CD4-positive, alpha-beta memory T cell (primary cell): ENCODE measurements at regions not wholly inside any gene's neighbourhood (a gene's known extent, or its start where the extent isn't known, plus 50 kb on each side); places are given as distances from the start of the nearest gene placed in this dataset.

Experiments used
- CTCF ChIA-PET: fragments of 350-600 bp; sonication (Branson Sonifier 250); formaldehyde crosslinking; loops from one replicate; lab custom pipeline; 2021; ENCODE audit warnings: inconsistent platforms; ENCODE audit not compliant: partially characterized antibody; lab: Charles Lee
- POLR2A ChIA-PET: fragments of 350-600 bp; sonication (Branson Sonifier 250); formaldehyde crosslinking; loops from one replicate; lab custom pipeline; 2021; ENCODE audit not compliant: partially characterized antibody; lab: Charles Lee
- DNase-seq, 5 donors: peaks; one replicate each; pipeline versions ENCODE4 v3.0.0 to v3.0.0-alpha.2; 2020 to 2022; ENCODE audit warnings: mixed read lengths in 1 of 5
- H3K27ac ChIP-seq: one replicate; pipeline ENCODE4 v1.7.0; 2013; ENCODE audit warnings: low read depth, low read length
- H3K27me3 ChIP-seq: 2 replicates; pipeline ENCODE4 v1.7.0; 2013; ENCODE audit warnings: mild to moderate bottlenecking, low read length, moderate library complexity; ENCODE audit not compliant: insufficient read depth
- H3K36me3 ChIP-seq: 2 replicates; pipeline ENCODE4 v1.7.0; 2013; ENCODE audit warnings: mild to moderate bottlenecking, low read length, moderate library complexity; ENCODE audit not compliant: insufficient read depth
- H3K4me1 ChIP-seq: 2 replicates; pipeline ENCODE4 v1.7.0; 2013; ENCODE audit warnings: mild to moderate bottlenecking, low read length, moderate library complexity; ENCODE audit not compliant: insufficient read depth
- H3K4me3 ChIP-seq, 2 donors: one replicate each; pipeline ENCODE4 v1.7.0; 2013; ENCODE audit warnings: low read length in 2 of 2, mild to moderate bottlenecking in 1 of 2
- H3K9me3 ChIP-seq, 2 donors: one replicate each; pipeline ENCODE4 v1.7.0; 2013; ENCODE audit warnings: low read length in 2 of 2, control low read depth in 1 of 2; ENCODE audit not compliant: control insufficient read depth in 1 of 2
- H3K27ac Mint-ChIP-seq, 7 donors: one replicate each; pipeline ENCODE4 v1.8.0; 2020 to 2021; ENCODE audit warnings: mixed read lengths in 7 of 7, mild to moderate bottlenecking in 6 of 7, inconsistent platforms in 3 of 7, moderate library complexity in 3 of 7
- H3K27me3 Mint-ChIP-seq, 2 donors: one replicate each; pipeline ENCODE4 v1.8.0; 2020 to 2021; ENCODE audit warnings: mixed read lengths in 2 of 2
- H3K36me3 Mint-ChIP-seq, 2 donors: one replicate each; pipeline ENCODE4 v1.8.0; 2020 to 2021; ENCODE audit warnings: mixed read lengths in 2 of 2, inconsistent platforms in 1 of 2, mild to moderate bottlenecking in 1 of 2
- H3K4me1 Mint-ChIP-seq, 4 donors: one replicate each; pipeline ENCODE4 v1.8.0; 2020 to 2021; ENCODE audit warnings: mixed read lengths in 4 of 4, mild to moderate bottlenecking in 1 of 4
- H3K4me3 Mint-ChIP-seq, 8 donors: one replicate each; pipeline ENCODE4 v1.8.0; 2020 to 2021; ENCODE audit warnings: mixed read lengths in 8 of 8, mild to moderate bottlenecking in 7 of 8, moderate library complexity in 6 of 8, inconsistent platforms in 3 of 8
- H3K9me3 Mint-ChIP-seq, 8 donors: one replicate each; pipeline ENCODE4 v1.8.0; 2020 to 2021; ENCODE audit warnings: mixed read lengths in 8 of 8, mild to moderate bottlenecking in 5 of 8, inconsistent platforms in 3 of 8, moderate library complexity in 1 of 8
- intact Hi-C: fragments of 100-400 bp; cut with micrococcal nuclease; formaldehyde crosslinking; loops from one replicate; pipeline ENCODE4 v1.15.1; 2023

- Mint-ChIP-seq H3K4me1 (no peaks in the 10 kb centered on the region), H3K27ac (no peak overlapping the region), H3K36me3 (no peaks in the 10 kb centered on the region), H3K4me3 (no peak overlapping the region), H3K27me3 (peaks cover 20 to 25% of the 10 kb centered on the region in 2 donors), H3K9me3 (peaks cover 0 to 2% (median 0%) of the 10 kb centered on the region in 8 donors)
- ChIA-PET CTCF (no interaction called here), POLR2A (no interaction called here)
- no peak overlapping the region for H3K4me3 ChIP-seq
- intact Hi-C loops: no loop called here
- H3K9me3 ChIP-seq: no peaks in the 10 kb centered on the region
- no peaks in the 10 kb centered on the region for H3K27me3 ChIP-seq
- H3K4me1 ChIP-seq: no peaks in the 10 kb centered on the region
- no peaks in the 10 kb centered on the region for H3K36me3 ChIP-seq
- no peak overlapping the region for H3K27ac ChIP-seq
- no peak for DNase-seq
Observed at GRCh38 chr1:63261736-63262458, 60.5 kb upstream of the FOXD3 start.

GRCh38 chr1:63262459-63262770 lies 60.0 kb upstream of the FOXD3 start:
- Histone ChIP-seq H3K4me3 (no peak overlapping the region), H3K27me3 (no peaks in the 10 kb centered on the region), H3K36me3 (no peaks in the 10 kb centered on the region), H3K4me1 (no peaks in the 10 kb centered on the region), H3K9me3 (no peaks in the 10 kb centered on the region), H3K27ac (no peak overlapping the region)
- peaks cover 19 to 22% of the 10 kb centered on the region in 2 donors for H3K27me3 Mint-ChIP-seq
- no peak overlapping the region for H3K4me3 Mint-ChIP-seq
- ChIA-PET CTCF (no interaction called here), POLR2A (no interaction called here)
- no peaks in the 10 kb centered on the region for H3K4me1 Mint-ChIP-seq
- no peak for DNase-seq
- intact Hi-C loops: no loop called here
- H3K9me3 Mint-ChIP-seq: peaks cover 0 to 2% (median 0%) of the 10 kb centered on the region in 8 donors
- no peak overlapping the region for H3K27ac Mint-ChIP-seq
- no peaks in the 10 kb centered on the region for H3K36me3 Mint-ChIP-seq

- no peak overlapping the region for H3K4me3 ChIP-seq
- no peak overlapping the region for H3K27ac Mint-ChIP-seq
- no peaks in the 10 kb centered on the region for H3K36me3 ChIP-seq
- H3K27me3 ChIP-seq: no peaks in the 10 kb centered on the region
- H3K36me3 Mint-ChIP-seq: no peaks in the 10 kb centered on the region
- no peak overlapping the region for H3K27ac ChIP-seq
- H3K9me3 Mint-ChIP-seq: peaks cover 0 to 2% (median 0%) of the 10 kb centered on the region in 8 donors
- H3K4me3 Mint-ChIP-seq: no peak overlapping the region
- DNase-seq: no peak
- no peaks in the 10 kb centered on the region for H3K4me1 Mint-ChIP-seq
- H3K27me3 Mint-ChIP-seq: peaks cover 17 to 21% of the 10 kb centered on the region in 2 donors
- ChIA-PET CTCF (no interaction called here), POLR2A (no interaction called here)
- no peaks in the 10 kb centered on the region for H3K4me1 ChIP-seq
- H3K9me3 ChIP-seq: no peaks in the 10 kb centered on the region
- intact Hi-C loops: no loop called here
Observed at GRCh38 chr1:63264161-63264560, 58.2 kb upstream of the FOXD3 start.

- Histone ChIP-seq H3K36me3 (no peaks in the 10 kb centered on the region), H3K9me3 (no peaks in the 10 kb centered on the region), H3K27ac (no peak overlapping the region), H3K4me1 (no peaks in the 10 kb centered on the region), H3K27me3 (no peaks in the 10 kb centered on the region), H3K4me3 (no peak overlapping the region)
- H3K4me3 Mint-ChIP-seq: no peak overlapping the region
- H3K36me3 Mint-ChIP-seq: no peaks in the 10 kb centered on the region
- intact Hi-C loops: no loop called here
- H3K27me3 Mint-ChIP-seq: peaks cover 11 to 16% of the 10 kb centered on the region in 2 donors
- no peaks in the 10 kb centered on the region for H3K4me1 Mint-ChIP-seq
- no peak for DNase-seq
- ChIA-PET CTCF (no interaction called here), POLR2A (no interaction called here)
- no peak overlapping the region for H3K27ac Mint-ChIP-seq
- no peaks in the 10 kb centered on the region for H3K9me3 Mint-ChIP-seq
Observed at GRCh38 chr1:63266857-63267256, 55.5 kb upstream of the FOXD3 start.

GRCh38 chr1:63268876-63269275 lies 53.5 kb upstream of the FOXD3 start:
- H3K4me1 Mint-ChIP-seq: no peaks in the 10 kb centered on the region
- Histone ChIP-seq H3K36me3 (no peaks in the 10 kb centered on the region), H3K27me3 (no peaks in the 10 kb centered on the region), H3K27ac (no peak overlapping the region), H3K4me1 (no peaks in the 10 kb centered on the region), H3K4me3 (no peak overlapping the region), H3K9me3 (no peaks in the 10 kb centered on the region)
- no peaks in the 10 kb centered on the region for H3K36me3 Mint-ChIP-seq
- H3K27ac Mint-ChIP-seq: no peak overlapping the region
- H3K27me3 Mint-ChIP-seq: peaks cover 6 to 7% of the 10 kb centered on the region in 2 donors
- DNase-seq: no peak
- H3K4me3 Mint-ChIP-seq: no peak overlapping the region
- ChIA-PET POLR2A (no interaction called here), CTCF (no interaction called here)
- H3K9me3 Mint-ChIP-seq: no peaks in the 10 kb centered on the region
- intact Hi-C loops: no loop called here

- POLR2A ChIA-PET: no interaction called here
- Mint-ChIP-seq H3K27ac (no peak overlapping the region), H3K36me3 (no peaks in the 10 kb centered on the region), H3K9me3 (no peaks in the 10 kb centered on the region), H3K4me1 (no peaks in the 10 kb centered on the region), H3K27me3 (peaks cover 6 to 7% of the 10 kb centered on the region in 2 donors), H3K4me3 (no peak overlapping the region)
- no peak for DNase-seq
- Histone ChIP-seq H3K36me3 (no peaks in the 10 kb centered on the region), H3K27me3 (no peaks in the 10 kb centered on the region), H3K9me3 (no peaks in the 10 kb centered on the region), H3K4me1 (no peaks in the 10 kb centered on the region), H3K27ac (no peak overlapping the region), H3K4me3 (no peak overlapping the region)
- intact Hi-C loops: no loop called here
- CTCF ChIA-PET: no interaction called here
Observed at GRCh38 chr1:63269571-63269970, 52.8 kb upstream of the FOXD3 start.
